Panc1 (cell line): ENCODE measurements at regions not wholly inside any gene's neighbourhood (a gene's known extent, or its start where the extent isn't known, plus 50 kb on each side); places are given as distances from the start of the nearest gene placed in this dataset.

Source experiments
- ATAC-seq: fragments of 200-7000 bp; cut with Tn5 transposase; 2 replicates; pipeline ENCODE4 v1.9.1; 2020; ENCODE audit warnings: mild to moderate bottlenecking, moderate library complexity
- BruUV-seq: library from RNA; stranded (reverse); fragments of 400-500 nt; replicated peaks from 2 replicates; lab custom pipeline; 2021; lab: Mats Ljungman, UMichigan
- CTCF ChIA-PET: fragments of 300-600 bp; sonication (Branson Sonifier 250); formaldehyde crosslinking; loops from one replicate; lab custom pipeline; 2022; ENCODE audit warnings: antibody characterized with exemption; lab: Charles Lee
- POLR2A ChIA-PET: fragments of 300-600 bp; sonication (Branson Sonifier 250); formaldehyde crosslinking; loops from one replicate; lab custom pipeline; 2022; ENCODE audit warnings: antibody characterized with exemption; lab: Charles Lee
- DNase-seq: peaks from one replicate; pipeline ENCODE4 v3.0.0-alpha.2; 2010; ENCODE audit warnings: low read depth, low spot score
- H3K27ac ChIP-seq: 2 replicates; pipeline ENCODE4 v1.5.1; 2011; ENCODE audit warnings: mild to moderate bottlenecking, low read length, inconsistent platforms
- H3K27me3 ChIP-seq: fragments of 200-500 bp; sonication (Bioruptor generic); 2 replicates; pipeline ENCODE4 v1.6.0; 2014; ENCODE audit warnings: low read length, inconsistent platforms; ENCODE audit not compliant: control insufficient read depth, insufficient read depth
- H3K36me3 ChIP-seq: fragments of 200-500 bp; sonication (Bioruptor generic); 2 replicates; pipeline ENCODE4 v1.5.1; 2014; ENCODE audit warnings: inconsistent platforms, mild to moderate bottlenecking, low read length, moderate library complexity; ENCODE audit not compliant: control insufficient read depth, insufficient read depth
- H3K4me1 ChIP-seq: 2 replicates; pipeline ENCODE4 v1.5.1; 2011; ENCODE audit warnings: inconsistent platforms, mild to moderate bottlenecking, low read length, moderate library complexity; ENCODE audit not compliant: control insufficient read depth, insufficient read depth
- H3K4me3 ChIP-seq, 2 experiments: 2 replicates each; pipeline ENCODE4 v1.5.1; 2011 to 2012; ENCODE audit warnings: low read depth in 2 of 2, low read length in 2 of 2, mild to moderate bottlenecking in 2 of 2, inconsistent platforms in 1 of 2, moderate library complexity in 1 of 2
- H3K9me3 ChIP-seq: fragments of 200-500 bp; sonication (Bioruptor generic); 2 replicates; pipeline ENCODE4 v1.5.1; 2014; ENCODE audit warnings: low read depth, mild to moderate bottlenecking, inconsistent platforms, low read length, moderate library complexity; ENCODE audit not compliant: control insufficient read depth, insufficient read depth
- POLR2AphosphoS5 ChIP-seq: IDR thresholded peaks from 2 replicates; pipeline ENCODE4 v1.6.1; 2012; ENCODE audit warnings: mild to moderate bottlenecking, low read depth, low read length, moderate library complexity
- SIN3A ChIP-seq: IDR thresholded peaks from 2 replicates; pipeline ENCODE4 v1.6.1; 2012; ENCODE audit warnings: low read depth, mild to moderate bottlenecking, low read length, moderate library complexity, borderline replicate concordance; ENCODE audit not compliant: insufficient read depth
- TCF7L2 ChIP-seq: IDR thresholded peaks from 2 replicates; pipeline ENCODE4 v1.6.1; 2011; ENCODE audit warnings: mild to moderate bottlenecking, low read depth, low read length, inconsistent platforms
- in situ Hi-C: cut with HindIII; loops from 2 replicates; pipeline ENCODE4 v1.10.0; 2016; ENCODE audit warnings: low sequenced_read_pairs, low pct_unique_long_range_greater_than_20kb
- intact Hi-C: fragments of 100-400 bp; cut with micrococcal nuclease; formaldehyde crosslinking; loops from one replicate; pipeline ENCODE4 v1.10.0; 2022; ENCODE audit not compliant: unreplicated experiment
- TF ChIP-seq, protein P1 (sequence below): fragments of 450-650 bp; IDR thresholded peaks from 2 replicates; pipeline ENCODE4 v1.5.1; 2017; ENCODE audit warnings: mild to moderate bottlenecking
- TF ChIP-seq, protein P2 (sequence below), 2 experiments: IDR thresholded peaks; 2 replicates each; pipeline ENCODE4 v1.6.1; 2011 to 2012; ENCODE audit warnings: low read depth in 2 of 2, control low read depth in 1 of 2, low read length in 1 of 2, mild to moderate bottlenecking in 1 of 2, moderate library complexity in 1 of 2; ENCODE audit not compliant: insufficient read depth in 1 of 2

DNA sequence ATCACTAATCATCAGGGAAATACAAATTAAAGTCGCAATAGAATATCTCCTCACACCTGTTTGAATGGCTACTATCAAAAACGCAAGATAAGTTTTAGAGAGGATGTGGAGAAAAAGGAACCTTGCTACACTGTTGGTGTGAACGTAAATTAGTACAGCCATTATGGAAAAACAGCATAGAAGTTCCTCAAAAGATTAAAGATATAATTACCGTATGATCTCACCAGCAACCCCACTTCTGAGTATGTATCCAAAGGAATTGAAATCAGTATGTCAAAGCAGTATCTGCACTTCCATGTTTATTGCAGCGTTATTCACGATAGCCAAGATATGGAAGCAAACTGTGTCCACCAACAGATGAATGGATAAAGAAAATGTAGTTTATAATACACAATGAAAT, 164.4 kb downstream of the ZNF365 start:
- Histone ChIP-seq H3K4me1 (no peaks in the 10 kb centered on the region), H3K9me3 (no peaks in the 10 kb centered on the region), H3K27ac (no peak overlapping the region), H3K36me3 (no peaks in the 10 kb centered on the region), H3K27me3 (no peaks in the 10 kb centered on the region; the same call in 1 of the 2 replicates), H3K4me3 (no peak overlapping the region)
- CTCF ChIA-PET, result no interaction called here
- ATAC-seq (no peak), DNase-seq (no peak)
- BruUV-seq, result no TSS peak
- in situ Hi-C loops (no loop called here), intact Hi-C loops (no loop called here)
- POLR2A ChIA-PET, result no interaction called here
- TF ChIP-seq, protein P1, sequence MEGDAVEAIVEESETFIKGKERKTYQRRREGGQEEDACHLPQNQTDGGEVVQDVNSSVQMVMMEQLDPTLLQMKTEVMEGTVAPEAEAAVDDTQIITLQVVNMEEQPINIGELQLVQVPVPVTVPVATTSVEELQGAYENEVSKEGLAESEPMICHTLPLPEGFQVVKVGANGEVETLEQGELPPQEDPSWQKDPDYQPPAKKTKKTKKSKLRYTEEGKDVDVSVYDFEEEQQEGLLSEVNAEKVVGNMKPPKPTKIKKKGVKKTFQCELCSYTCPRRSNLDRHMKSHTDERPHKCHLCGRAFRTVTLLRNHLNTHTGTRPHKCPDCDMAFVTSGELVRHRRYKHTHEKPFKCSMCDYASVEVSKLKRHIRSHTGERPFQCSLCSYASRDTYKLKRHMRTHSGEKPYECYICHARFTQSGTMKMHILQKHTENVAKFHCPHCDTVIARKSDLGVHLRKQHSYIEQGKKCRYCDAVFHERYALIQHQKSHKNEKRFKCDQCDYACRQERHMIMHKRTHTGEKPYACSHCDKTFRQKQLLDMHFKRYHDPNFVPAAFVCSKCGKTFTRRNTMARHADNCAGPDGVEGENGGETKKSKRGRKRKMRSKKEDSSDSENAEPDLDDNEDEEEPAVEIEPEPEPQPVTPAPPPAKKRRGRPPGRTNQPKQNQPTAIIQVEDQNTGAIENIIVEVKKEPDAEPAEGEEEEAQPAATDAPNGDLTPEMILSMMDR, result no peak
- TF ChIP-seq SIN3A (no peak), TCF7L2 (no peak), POLR2AphosphoS5 (no peak)
- TF ChIP-seq, protein P2, sequence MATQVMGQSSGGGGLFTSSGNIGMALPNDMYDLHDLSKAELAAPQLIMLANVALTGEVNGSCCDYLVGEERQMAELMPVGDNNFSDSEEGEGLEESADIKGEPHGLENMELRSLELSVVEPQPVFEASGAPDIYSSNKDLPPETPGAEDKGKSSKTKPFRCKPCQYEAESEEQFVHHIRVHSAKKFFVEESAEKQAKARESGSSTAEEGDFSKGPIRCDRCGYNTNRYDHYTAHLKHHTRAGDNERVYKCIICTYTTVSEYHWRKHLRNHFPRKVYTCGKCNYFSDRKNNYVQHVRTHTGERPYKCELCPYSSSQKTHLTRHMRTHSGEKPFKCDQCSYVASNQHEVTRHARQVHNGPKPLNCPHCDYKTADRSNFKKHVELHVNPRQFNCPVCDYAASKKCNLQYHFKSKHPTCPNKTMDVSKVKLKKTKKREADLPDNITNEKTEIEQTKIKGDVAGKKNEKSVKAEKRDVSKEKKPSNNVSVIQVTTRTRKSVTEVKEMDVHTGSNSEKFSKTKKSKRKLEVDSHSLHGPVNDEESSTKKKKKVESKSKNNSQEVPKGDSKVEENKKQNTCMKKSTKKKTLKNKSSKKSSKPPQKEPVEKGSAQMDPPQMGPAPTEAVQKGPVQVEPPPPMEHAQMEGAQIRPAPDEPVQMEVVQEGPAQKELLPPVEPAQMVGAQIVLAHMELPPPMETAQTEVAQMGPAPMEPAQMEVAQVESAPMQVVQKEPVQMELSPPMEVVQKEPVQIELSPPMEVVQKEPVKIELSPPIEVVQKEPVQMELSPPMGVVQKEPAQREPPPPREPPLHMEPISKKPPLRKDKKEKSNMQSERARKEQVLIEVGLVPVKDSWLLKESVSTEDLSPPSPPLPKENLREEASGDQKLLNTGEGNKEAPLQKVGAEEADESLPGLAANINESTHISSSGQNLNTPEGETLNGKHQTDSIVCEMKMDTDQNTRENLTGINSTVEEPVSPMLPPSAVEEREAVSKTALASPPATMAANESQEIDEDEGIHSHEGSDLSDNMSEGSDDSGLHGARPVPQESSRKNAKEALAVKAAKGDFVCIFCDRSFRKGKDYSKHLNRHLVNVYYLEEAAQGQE (IDR thresholded peaks at IDR 0.05; ENCODE audit: insufficient read depth in 1 of 2, low read depth in 2 of 2, low read length in 1 of 2), result no peak

DNA sequence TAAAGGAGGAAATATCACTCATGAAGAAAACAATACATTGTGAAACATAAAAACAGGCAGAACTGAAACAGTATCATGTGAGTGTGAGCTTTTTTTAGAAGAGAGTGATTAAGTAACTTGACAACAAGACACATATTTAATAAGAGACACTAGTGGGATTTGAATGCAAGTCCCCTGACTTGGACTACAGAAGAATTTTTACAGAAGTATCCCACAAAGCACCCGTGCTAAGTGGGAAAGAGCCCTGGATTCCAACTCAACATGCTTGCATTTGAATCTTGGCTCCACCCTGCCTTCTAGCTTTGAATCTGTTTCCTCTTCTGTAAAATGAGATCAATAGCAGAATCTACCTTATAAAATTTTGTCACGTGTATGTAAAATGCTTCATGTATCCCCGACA, 166.2 kb downstream of the ZNF365 start:
- Histone ChIP-seq H3K9me3 (no peaks in the 10 kb centered on the region), H3K27me3 (no peaks in the 10 kb centered on the region; the same call in 1 of the 2 replicates), H3K36me3 (no peaks in the 10 kb centered on the region), H3K4me1 (no peaks in the 10 kb centered on the region), H3K4me3 (no peak overlapping the region), H3K27ac (no peak overlapping the region)
- intact Hi-C loops, result no loop called here
- TF ChIP-seq SIN3A, result no peak
- TF ChIP-seq, protein P1, result no peak
- TF ChIP-seq, protein P2 (IDR thresholded peaks at IDR 0.05; ENCODE audit: insufficient read depth in 1 of 2, low read depth in 2 of 2, low read length in 1 of 2), result no peak
- no peak for TF ChIP-seq TCF7L2
- TF ChIP-seq POLR2AphosphoS5, result no peak
- in situ Hi-C loops, result no loop called here
- DNase-seq (no peak), ATAC-seq (no peak)
- ChIA-PET CTCF (no interaction called here), POLR2A (no interaction called here)
- BruUV-seq, result no TSS peak
